HUDEP-2 (cell line): ENCODE measurements at regions not wholly inside any gene's neighbourhood (a gene's known extent, or its start where the extent isn't known, plus 50 kb on each side); places are given as distances from the start of the nearest gene placed in this dataset.
"Not testable (repeated sequence)": the region's sequence is repeated elsewhere in the genome, so short reads cannot be mapped to it uniquely, and the experiment has no call there.

Source experiments
- DNase-seq, 76 experiments: peaks; one replicate each; lab custom pipeline; 2025; ENCODE audit not compliant: unreplicated experiment in 76 of 76; lab: John Stamatoyannopoulos, UW

- no peak for DNase-seq
Observed at GRCh38 chr10:7070950-7071349, 339.9 kb downstream of the SFMBT2 start.

GRCh38 chr10:7069706-7070105, 341.1 kb downstream of the SFMBT2 start:
- no peak for DNase-seq

GRCh38 chr10:7056216-7056615, 354.6 kb downstream of the SFMBT2 start:
- no peak for DNase-seq

GRCh38 chr10:7054915-7055314, 355.9 kb downstream of the SFMBT2 start:
- DNase-seq, result peak in 2 of 76 experiments; percentile 2 to 4

GRCh38 chr10:7053195-7053594, 357.6 kb downstream of the SFMBT2 start:
- no peak for DNase-seq

GRCh38 chr10:7050024-7050423, 360.8 kb downstream of the SFMBT2 start:
- not testable (repeated sequence) for DNase-seq

- no peak for DNase-seq
Observed at GRCh38 chr10:7048061-7048460, 362.8 kb downstream of the SFMBT2 start.

- no peak for DNase-seq
Observed at GRCh38 chr10:7046615-7047014, 364.2 kb downstream of the SFMBT2 start.

GRCh38 chr10:7045891-7046599, 364.8 kb downstream of the SFMBT2 start:
- no peak for DNase-seq

GRCh38 chr10:7043055-7043653, 367.7 kb downstream of the SFMBT2 start:
- DNase-seq, result no peak

- DNase-seq, result no peak
Observed at GRCh38 chr10:7042419-7043054, 368.3 kb downstream of the SFMBT2 start.

- DNase-seq, result no peak
Observed at GRCh38 chr10:7042000-7042399, 368.8 kb downstream of the SFMBT2 start.

- no peak for DNase-seq
Observed at GRCh38 chr10:7040681-7041080, 370.2 kb downstream of the SFMBT2 start.

- no peak for DNase-seq
Observed at GRCh38 chr10:7039859-7040258, 371.0 kb downstream of the SFMBT2 start.

GRCh38 chr10:7038416-7038815, 372.4 kb downstream of the SFMBT2 start:
- no peak for DNase-seq

- not testable (repeated sequence) for DNase-seq
Observed at GRCh38 chr10:7037434-7037833, 373.4 kb downstream of the SFMBT2 start.

GRCh38 chr10:7036951-7037350, 373.9 kb downstream of the SFMBT2 start:
- DNase-seq, result no peak

GRCh38 chr10:7035126-7035761, 375.6 kb downstream of the SFMBT2 start:
- DNase-seq, result peak in 1 of 76 experiments; percentile 11

- DNase-seq, result no peak
Observed at GRCh38 chr10:7033031-7033430, 377.8 kb downstream of the SFMBT2 start.

GRCh38 chr10:7030134-7030855, 380.5 kb downstream of the SFMBT2 start:
- no peak for DNase-seq

GRCh38 chr10:7029672-7030071, 381.2 kb downstream of the SFMBT2 start:
- DNase-seq, result no peak
